ENCODE measurements at regions not wholly inside any gene's neighbourhood (a gene's known extent, or its start where the extent isn't known, plus 50 kb on each side); places are given as distances from the start of the nearest gene placed in this dataset.

DNA sequence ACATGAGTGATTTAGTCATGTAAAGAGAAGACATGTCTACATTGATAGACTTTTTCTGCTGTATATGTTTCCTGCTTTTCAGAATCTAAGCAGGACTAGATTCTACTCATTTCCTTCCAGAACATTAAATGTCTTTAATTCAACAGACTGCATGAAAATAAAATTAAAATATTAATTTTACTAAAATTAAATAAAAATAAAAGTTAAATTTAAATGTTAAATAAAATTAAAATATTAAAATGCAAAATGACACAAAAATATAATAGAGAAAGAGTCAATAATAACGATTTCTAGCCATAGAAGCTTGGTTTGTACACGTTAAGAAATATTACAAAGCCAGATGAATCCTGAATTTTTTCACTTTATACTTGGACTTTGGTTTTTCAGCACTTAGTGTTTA is 552.8 kb upstream of the NR5A2 start:
- no peak for TF ChIP-seq POLR2AphosphoS5 (IDR thresholded peaks at IDR 0.05; ENCODE audit: low read depth, low read length)
- TF ChIP-seq POLR2A (IDR thresholded peaks at IDR 0.05; ENCODE audit: low read depth, low read length): no peak
- TF ChIP-seq POU2F2 (IDR thresholded peaks at IDR 0.05; ENCODE audit: low read depth, low read length): no peak
- no peak for TF ChIP-seq TAF1 (IDR thresholded peaks at IDR 0.05; ENCODE audit: low read depth, low read length)
- no peak for TF ChIP-seq PAX5 (IDR thresholded peaks at IDR 0.05; ENCODE audit: insufficient read depth, low read length, severe bottlenecking)
